SU-DHL-6 (cell line): ENCODE measurements at regions not wholly inside any gene's neighbourhood (a gene's known extent, or its start where the extent isn't known, plus 50 kb on each side); places are given as distances from the start of the nearest gene placed in this dataset.

ENCODE experiments used
- H2AFZ ChIP-seq: fragments of 200-600 bp; sonication (generic); 2 replicates; pipeline ENCODE4 v1.6.1; 2014; ENCODE audit warnings: low read depth, mild to moderate bottlenecking, moderate library complexity, mixed read lengths, antibody characterized with exemption, low read length; ENCODE audit not compliant: severe bottlenecking
- H3F3A ChIP-seq: fragments of 200-600 bp; shearing (Covaris generic); 2 replicates; pipeline ENCODE4 v1.6.0; 2016; ENCODE audit warnings: antibody characterized with exemption, mild to moderate bottlenecking; ENCODE audit not compliant: insufficient read depth
- H3K27ac ChIP-seq: fragments of 200-600 bp; sonication (generic); 2 replicates; pipeline ENCODE4 v1.5.1; 2016; ENCODE audit warnings: low read depth, mild to moderate bottlenecking, low read length, moderate library complexity, mixed read lengths
- H3K27me3 ChIP-seq: fragments of 200-600 bp; sonication (generic), shearing (Covaris generic); 2 replicates; pipeline ENCODE4 v1.6.0; 2014; ENCODE audit warnings: mild to moderate bottlenecking, low read length
- H3K36me3 ChIP-seq: fragments of 200-600 bp; sonication (generic); 2 replicates; pipeline ENCODE4 v1.6.1; 2014; ENCODE audit warnings: mild to moderate bottlenecking, low read length, mixed read lengths
- H3K4me2 ChIP-seq: fragments of 300-600, 200-600 bp; shearing (Covaris generic), sonication (generic); 2 replicates; pipeline ENCODE4 v1.6.0; 2014; ENCODE audit warnings: low read length, low read depth, mild to moderate bottlenecking; ENCODE audit not compliant: poor library complexity, severe bottlenecking
- H3K4me3 ChIP-seq: fragments of 200-600 bp; sonication (generic); 2 replicates; pipeline ENCODE4 v1.5.1; 2014; ENCODE audit warnings: antibody characterized with exemption, low read length, mild to moderate bottlenecking, mixed read lengths; ENCODE audit not compliant: insufficient read depth, poor library complexity, severe bottlenecking
- H3K79me2 ChIP-seq: fragments of 200-600 bp; sonication (generic); 2 replicates; pipeline ENCODE4 v1.6.1; 2014; ENCODE audit warnings: mild to moderate bottlenecking, low read length, moderate library complexity; ENCODE audit not compliant: insufficient read depth
- H3K9ac ChIP-seq: fragments of 200-600 bp; sonication (generic); 2 replicates; pipeline ENCODE4 v1.7.0; 2014; ENCODE audit warnings: mild to moderate bottlenecking, low read length
- H3K9me2 ChIP-seq: fragments of 200-600 bp; sonication (generic); replicated peaks from 2 replicates; pipeline ENCODE4 v1.6.1; 2014; ENCODE audit warnings: low read length; ENCODE audit not compliant: insufficient read depth
- H3K9me3 ChIP-seq: fragments of 200-600 bp; sonication (generic); 2 replicates; pipeline ENCODE4 v1.6.1; 2014; ENCODE audit warnings: low read length, mixed read lengths; ENCODE audit not compliant: insufficient read depth
- H4K20me1 ChIP-seq: fragments of 200-600 bp; sonication (generic); 2 replicates; pipeline ENCODE4 v1.6.1; 2014; ENCODE audit warnings: low read depth, mild to moderate bottlenecking, antibody characterized with exemption, low read length, moderate library complexity, mixed read lengths
- CTCF ChIP-seq: fragments of 200-600 bp; sonication (generic); IDR thresholded peaks from one replicate; pipeline ENCODE4 v1.5.1; 2017; ENCODE audit warnings: antibody characterized with exemption, mild to moderate bottlenecking, low read length, moderate library complexity; ENCODE audit not compliant: insufficient read depth, poor library complexity, severe bottlenecking
- EZH2phosphoT487 ChIP-seq: fragments of 200-600 bp; sonication (generic), shearing (Covaris generic); conservative IDR thresholded peaks from 2 replicates; pipeline ENCODE4 v1.6.1; 2018; ENCODE audit warnings: mild to moderate bottlenecking, antibody characterized with exemption, low read length, moderate library complexity, mixed read lengths

GRCh38 chr12:17414596-17414995 lies 675.4 kb downstream of the RERGL start:
- no peak overlapping the region for H3K9ac ChIP-seq
- H2AFZ ChIP-seq = no peak overlapping the region
- no peak overlapping the region for H3K4me3 ChIP-seq
- H3K27me3 ChIP-seq = no peaks in the 10 kb centered on the region
- H3K4me2 ChIP-seq = no peak overlapping the region
- H3K36me3 ChIP-seq = no peaks in the 10 kb centered on the region
- H3F3A ChIP-seq = no peaks in the 10 kb centered on the region
- H4K20me1 ChIP-seq = no peaks in the 10 kb centered on the region
- no peak overlapping the region for H3K27ac ChIP-seq
- H3K9me2 ChIP-seq = no peaks in the 10 kb centered on the region
- TF ChIP-seq CTCF = no peak
- no peak for TF ChIP-seq EZH2phosphoT487
- no peaks in the 10 kb centered on the region for H3K79me2 ChIP-seq
- H3K9me3 ChIP-seq = peaks cover 15% of the 10 kb centered on the region; the same call in 1 of the 2 replicates

- Histone ChIP-seq H2AFZ (no peak overlapping the region), H3K9me3 (peaks cover 11% of the 10 kb centered on the region; the same call in 1 of the 2 replicates), H3K4me2 (no peak overlapping the region), H4K20me1 (no peaks in the 10 kb centered on the region), H3K79me2 (no peaks in the 10 kb centered on the region), H3F3A (no peaks in the 10 kb centered on the region), H3K9ac (no peak overlapping the region), H3K4me3 (no peak overlapping the region), H3K9me2 (no peaks in the 10 kb centered on the region), H3K27ac (no peak overlapping the region), H3K27me3 (no peaks in the 10 kb centered on the region), H3K36me3 (no peaks in the 10 kb centered on the region)
- TF ChIP-seq EZH2phosphoT487 = no peak
- TF ChIP-seq CTCF = no peak
These were observed 678.3 kb downstream of the RERGL start for GRCh38 chr12:17411662-17412061.

GRCh38 chr12:17388679-17389078 lies 701.3 kb downstream of the RERGL start:
- Histone ChIP-seq H3K9me2 (no peaks in the 10 kb centered on the region), H3K9ac (no peak overlapping the region), H3K9me3 (no peaks in the 10 kb centered on the region), H3K27me3 (no peaks in the 10 kb centered on the region), H3K27ac (no peak overlapping the region), H4K20me1 (no peaks in the 10 kb centered on the region), H2AFZ (no peak overlapping the region), H3F3A (no peaks in the 10 kb centered on the region), H3K79me2 (no peaks in the 10 kb centered on the region), H3K36me3 (no peaks in the 10 kb centered on the region), H3K4me3 (no peak overlapping the region), H3K4me2 (no peak overlapping the region)
- no peak for TF ChIP-seq EZH2phosphoT487
- no peak for TF ChIP-seq CTCF
